Effector CD4-positive, alpha-beta T cell (primary cell): ENCODE measurements at regions not wholly inside any gene's neighbourhood (a gene's known extent, or its start where the extent isn't known, plus 50 kb on each side); places are given as distances from the start of the nearest gene placed in this dataset.
"Not testable (repeated sequence)": the region's sequence is repeated elsewhere in the genome, so short reads cannot be mapped to it uniquely, and the experiment has no call there.

ENCODE experiments used
- DNase-seq: peaks from one replicate; pipeline ENCODE4 v3.0.0-alpha.2; 2020

DNA sequence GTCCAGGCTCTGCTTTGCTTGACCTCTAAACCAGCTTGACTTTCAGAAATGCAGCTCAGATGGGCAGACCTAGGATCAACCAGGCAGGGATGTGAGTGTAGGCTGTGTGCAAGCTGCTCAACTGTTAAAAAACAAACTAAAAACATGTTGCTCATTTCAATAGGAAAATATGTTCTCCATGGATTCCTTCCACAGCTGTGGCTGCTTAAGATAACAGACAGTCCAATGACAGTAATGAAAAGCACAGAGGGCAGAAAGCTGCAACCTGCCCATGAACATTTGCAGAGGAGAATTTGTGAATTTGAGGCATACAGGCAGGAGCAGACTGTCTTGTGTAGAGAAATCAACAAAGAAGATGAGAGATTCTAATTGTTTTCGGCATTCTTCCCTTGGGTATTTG lies 534.2 kb downstream of the CCSER2 start:
- DNase-seq = no peak

DNA sequence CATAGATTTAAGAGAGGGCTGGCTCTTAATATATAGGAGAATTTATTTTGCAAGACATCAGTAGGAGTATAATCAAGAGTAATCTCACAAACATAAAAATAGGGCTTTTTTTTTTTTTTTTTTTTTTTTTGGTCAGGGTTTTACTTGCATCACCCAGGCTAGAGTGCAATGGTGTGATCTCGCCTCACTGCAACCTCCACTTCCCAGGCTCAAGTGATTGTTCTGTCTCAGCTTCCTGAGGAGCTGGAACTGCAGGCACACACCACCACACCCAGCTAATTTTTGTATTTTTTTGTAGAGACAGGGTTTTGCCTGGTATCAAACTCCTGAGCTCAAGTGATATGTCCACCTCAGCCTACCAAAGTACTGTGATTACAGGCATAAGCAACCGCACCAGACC lies 535.3 kb downstream of the CCSER2 start:
- no peak for DNase-seq

DNA sequence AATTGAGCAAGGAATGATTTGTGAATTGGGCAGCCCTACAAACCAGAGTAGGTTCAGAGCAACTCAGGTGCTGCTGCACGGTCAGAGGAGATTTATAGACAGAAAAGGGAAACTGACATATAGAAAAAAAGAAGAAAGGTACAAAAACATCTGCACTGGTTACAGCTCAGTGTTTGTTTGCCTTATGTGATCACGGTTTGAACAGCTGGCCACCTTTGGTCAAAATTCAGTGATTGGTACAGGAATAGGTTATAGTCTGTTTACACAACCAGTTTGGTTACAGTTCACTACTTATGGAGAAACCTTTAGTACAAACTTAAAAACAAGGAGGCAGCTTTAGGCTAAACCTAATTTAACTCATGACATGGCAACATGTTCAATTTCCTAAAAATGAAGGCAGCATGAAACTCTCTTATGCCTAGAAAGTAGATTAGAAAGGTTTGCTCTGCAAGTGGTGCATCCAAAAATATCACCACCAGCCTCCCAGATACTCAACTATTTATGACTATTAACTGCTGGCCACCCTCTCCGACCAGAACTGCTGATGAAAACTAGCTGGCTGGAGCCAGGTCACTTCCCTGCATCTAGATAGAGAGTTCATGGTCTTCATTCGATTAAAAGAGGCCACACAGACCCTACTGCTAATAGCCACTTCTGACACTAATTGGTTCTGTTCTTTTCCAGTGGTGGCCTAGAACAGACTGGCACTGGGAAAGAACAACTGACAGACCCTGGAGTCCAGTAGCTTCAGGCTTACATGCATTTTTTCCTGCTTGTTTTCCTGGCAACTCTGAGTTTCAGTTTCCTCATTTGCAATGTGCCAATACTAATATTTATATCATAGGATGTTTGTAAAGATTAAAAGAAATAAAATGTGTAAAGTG lies 548.0 kb downstream of the CCSER2 start:
- DNase-seq = no peak

GRCh38 chr10:84879991-84880390 lies 551.6 kb downstream of the CCSER2 start:
- DNase-seq = no peak

GRCh38 chr10:84881696-84882095 lies 553.3 kb downstream of the CCSER2 start:
- DNase-seq = not testable (repeated sequence)

- no peak for DNase-seq
Measured at GRCh38 chr10:84890706-84891105, 562.3 kb downstream of the CCSER2 start.

GRCh38 chr10:84891631-84892030 lies 563.2 kb downstream of the CCSER2 start:
- DNase-seq = no peak

- DNase-seq = no peak
Measured at GRCh38 chr10:84895541-84895940, 567.2 kb downstream of the CCSER2 start.

DNA sequence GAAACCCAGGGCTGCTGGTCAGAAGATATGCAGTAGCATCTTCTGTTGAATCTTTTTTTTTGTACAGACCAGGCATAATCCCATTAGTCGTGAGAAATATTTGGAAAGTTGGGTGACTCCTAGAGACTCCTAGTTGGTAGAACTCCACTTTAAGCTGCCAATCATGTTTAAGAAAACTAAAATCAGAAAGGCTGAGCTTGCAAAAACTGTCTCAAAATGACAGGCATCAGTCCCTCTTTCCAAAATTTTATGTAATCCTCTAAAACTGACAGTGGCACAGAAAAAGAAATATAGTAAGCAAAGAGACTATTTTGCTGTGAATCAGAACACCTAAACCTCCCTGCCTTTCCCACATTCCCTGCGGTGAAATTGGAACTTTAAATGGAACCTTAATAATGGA lies 568.5 kb downstream of the CCSER2 start:
- DNase-seq = no peak

DNA sequence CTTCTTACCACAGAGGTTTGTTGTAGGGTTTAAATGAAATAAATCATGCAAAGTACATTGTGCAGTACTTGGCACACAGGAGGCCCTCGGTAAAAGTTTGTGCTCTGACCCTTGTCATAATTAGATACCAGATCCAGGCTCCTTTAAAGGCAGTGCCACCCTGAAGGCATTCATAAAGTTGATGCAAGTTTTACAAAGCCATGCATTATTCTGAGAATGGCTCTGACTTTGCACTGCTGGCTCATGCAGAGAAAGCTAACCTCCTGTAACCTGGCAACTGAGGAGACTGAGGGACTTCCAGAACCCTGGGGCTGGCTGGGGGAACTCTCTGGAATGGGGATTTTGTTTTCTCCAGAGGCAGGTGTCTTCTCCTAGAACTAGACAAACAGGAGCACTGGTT lies 570.9 kb downstream of the CCSER2 start:
- no peak for DNase-seq

DNA sequence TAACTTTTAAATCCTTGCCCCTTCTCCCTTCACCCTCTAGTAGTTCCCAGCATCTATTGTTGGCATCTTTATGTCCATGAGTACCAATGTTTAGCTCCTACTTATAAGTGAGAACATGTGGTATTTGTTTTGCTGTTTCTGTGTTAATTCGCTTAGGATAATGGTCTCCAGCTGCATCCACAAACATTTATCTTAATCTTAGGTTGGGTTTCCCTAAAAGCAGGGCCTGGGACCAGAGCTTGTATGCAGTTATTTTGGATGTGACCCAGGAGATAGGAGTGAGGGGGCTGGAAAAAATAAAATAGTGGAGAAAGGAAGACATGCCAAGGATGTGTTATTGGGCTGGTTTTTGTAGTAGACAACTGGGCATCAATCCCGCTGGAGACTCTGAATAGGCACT lies 571.8 kb downstream of the CCSER2 start:
- no peak for DNase-seq

DNA sequence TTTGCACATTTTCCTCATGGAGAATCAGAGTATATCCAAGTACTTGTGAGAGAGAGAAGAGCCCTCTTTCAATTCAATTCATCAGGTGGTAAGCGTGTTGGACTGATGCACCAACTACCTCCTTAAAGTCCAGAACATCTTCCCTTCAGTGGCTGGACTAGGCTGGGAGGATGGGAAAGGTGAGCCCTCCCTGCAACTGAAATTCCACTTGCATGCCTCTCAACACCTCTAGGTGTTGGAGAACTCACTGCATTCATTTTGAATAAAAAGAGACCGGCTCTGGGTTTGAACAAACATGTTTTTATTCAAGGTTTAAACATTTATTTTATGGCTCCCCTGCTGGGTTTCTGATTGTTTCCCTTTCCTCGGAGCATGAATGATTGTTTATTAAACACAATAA lies 573.5 kb downstream of the CCSER2 start:
- DNase-seq = no peak

DNA sequence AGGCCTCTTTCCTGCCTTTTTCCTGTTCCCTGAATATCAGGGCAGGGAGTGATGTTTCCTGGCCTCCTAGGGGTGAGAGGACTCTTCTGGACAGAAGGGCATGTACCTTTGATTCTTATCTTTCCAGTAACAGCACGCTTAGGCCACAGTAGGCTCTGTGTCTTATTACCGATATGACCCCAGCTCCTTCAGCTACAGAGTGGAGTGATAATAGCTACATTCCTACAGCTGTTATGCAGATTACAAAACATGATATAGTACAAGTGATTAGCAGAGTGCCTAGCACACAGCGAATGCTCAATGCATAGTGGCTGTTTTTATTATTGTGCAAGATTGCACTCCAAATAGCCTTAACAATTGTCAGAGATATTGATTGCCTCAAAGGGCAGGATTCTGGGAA lies 574.2 kb downstream of the CCSER2 start:
- DNase-seq = no peak

DNA sequence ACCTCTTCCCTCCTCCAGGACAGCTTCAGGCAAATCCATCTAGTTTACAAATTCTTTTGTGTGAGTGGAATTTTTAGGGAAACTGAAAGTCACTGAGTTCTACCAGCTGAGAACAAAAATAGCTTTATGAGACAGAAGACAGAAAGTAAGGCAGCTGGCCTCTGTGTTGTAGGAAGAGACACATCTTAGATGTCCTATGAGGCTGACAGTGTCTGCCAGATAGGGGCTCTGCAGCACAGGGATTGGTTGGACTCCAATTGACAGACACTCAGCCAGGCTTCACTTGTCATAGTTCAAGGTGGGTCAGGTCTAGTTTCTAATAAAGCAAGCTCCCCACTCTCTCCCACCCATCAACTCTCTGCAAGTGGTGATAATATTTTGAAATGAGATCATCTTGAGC lies 574.9 kb downstream of the CCSER2 start:
- no peak for DNase-seq

GRCh38 chr10:84907461-84908009 lies 579.1 kb downstream of the CCSER2 start:
- no peak for DNase-seq

DNA sequence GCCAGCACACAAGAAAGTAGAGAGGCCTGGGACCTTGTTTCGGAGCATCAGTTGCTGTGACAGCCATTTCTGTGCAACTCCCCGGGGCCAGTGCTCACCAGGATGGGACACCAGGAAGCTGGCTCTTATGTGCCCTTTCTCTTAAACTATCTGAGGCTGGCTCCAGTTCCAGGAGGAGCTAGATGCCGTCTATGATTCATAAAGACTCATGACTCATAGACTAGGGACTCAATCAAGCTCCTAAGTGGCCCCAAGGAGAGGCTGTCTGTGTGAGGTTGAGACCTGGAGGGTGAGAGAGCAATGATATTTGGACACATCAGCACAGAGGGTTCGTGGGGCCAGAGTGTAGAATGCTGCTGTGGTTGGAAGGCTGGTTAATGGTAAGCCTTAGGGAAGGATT lies 580.1 kb downstream of the CCSER2 start:
- DNase-seq = no peak

GRCh38 chr10:84921701-84922100 lies 593.3 kb downstream of the CCSER2 start:
- no peak for DNase-seq

GRCh38 chr10:84924131-84924530 lies 595.7 kb downstream of the CCSER2 start:
- no peak for DNase-seq

GRCh38 chr10:84925495-84925894 lies 597.1 kb downstream of the CCSER2 start:
- DNase-seq = no peak

DNA sequence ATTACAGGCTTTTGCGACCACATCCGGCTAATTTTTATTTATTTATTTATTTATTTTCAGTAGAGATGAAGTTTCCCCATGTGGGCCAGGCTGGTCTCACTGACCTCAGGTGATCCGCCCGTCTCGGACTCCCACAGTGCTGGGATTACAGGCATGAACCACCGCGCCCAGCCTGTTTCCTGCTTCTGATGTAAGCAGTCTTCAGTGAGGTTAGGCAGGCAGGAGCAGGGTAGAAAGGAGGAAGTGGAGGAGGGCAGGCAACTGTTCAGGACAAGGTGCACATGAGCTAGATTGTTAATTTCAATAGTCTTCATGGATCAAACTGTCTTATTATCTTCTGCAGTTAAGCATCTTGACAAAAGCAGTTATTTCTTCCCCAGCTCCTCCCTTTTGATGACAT lies 605.0 kb downstream of the CCSER2 start:
- no peak for DNase-seq

GRCh38 chr10:84935772-84936171 lies 607.4 kb downstream of the CCSER2 start:
- DNase-seq = no peak

- no peak for DNase-seq
Measured at GRCh38 chr10:84938117-84938905, 609.9 kb downstream of the CCSER2 start.

DNA sequence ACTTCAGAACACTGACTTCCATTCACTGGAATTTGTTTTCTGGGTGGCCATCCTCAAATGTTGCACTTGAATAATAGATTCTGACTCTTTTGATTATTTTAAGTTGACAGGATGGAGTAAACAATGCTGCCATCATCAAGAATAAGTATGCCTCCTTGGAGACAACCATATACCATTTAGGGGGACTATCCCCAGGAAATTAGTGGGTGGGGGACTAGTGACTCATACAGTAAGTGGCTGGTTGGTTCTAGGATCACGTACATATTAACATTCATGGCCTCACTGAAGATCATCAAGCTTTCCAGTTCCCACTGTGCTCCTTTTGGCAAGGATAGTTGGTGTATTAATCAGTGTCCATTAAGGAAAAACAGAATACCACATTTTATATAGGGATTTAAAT lies 615.2 kb downstream of the CCSER2 start:
- DNase-seq = no peak

DNA sequence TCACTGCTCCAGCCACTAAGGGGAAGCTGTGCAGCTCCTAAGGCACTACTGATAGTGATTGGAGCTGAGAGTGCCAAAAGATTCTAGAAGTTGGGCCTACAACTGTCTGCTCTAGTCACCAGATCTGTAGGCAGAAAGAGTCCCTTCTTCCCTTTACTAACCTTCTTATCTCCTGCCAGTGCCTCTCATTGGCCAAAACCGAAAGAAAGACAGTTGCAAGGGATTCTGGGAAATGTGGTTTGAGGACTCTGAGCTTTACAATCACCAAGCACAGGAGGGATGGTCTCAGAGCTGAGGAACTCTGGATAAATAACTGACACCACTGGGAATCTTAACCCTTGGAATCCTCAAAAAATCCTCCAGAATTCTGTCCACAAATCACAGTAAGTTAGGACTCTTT lies 615.8 kb downstream of the CCSER2 start:
- no peak for DNase-seq
